ENCODE measurements at regions not wholly inside any gene's neighbourhood (a gene's known extent, or its start where the extent isn't known, plus 50 kb on each side); places are given as distances from the start of the nearest gene placed in this dataset.

DNA sequence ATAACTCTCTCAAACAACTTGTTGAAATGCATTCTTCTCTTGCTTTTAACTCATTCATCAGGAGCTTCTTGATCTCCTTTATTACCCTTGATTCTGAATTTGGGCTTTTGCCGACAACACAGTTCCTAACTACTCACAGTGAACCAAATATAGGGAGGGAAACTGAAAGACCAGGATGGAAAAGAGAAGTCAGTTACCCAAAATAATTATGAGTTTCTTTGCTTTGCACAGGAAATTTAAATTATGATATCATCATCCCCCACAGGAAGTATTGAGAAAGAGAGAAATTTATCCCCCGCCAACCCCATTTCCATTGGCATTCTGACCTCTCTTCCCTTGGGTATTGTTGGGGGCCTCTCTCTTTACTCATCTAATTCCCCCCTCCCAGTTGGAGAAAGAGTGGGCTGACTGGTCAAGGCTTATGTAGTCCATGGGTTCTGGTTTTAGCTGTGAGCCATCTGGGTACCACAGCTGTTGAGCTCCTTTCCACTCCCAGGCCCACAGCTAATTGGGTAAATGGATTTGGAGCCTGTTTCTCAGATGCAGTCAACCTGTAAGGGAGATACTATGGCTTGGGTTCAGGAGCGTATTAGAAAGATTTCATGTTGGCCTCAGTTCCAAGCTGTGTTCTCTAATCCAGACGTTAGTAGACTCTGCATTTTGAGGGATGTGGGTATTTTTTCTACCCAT lies 109.0 kb downstream of the FZD1 start:
- Mint-ChIP-seq H3K27ac (no peak overlapping the region), H3K27me3 (peaks cover 13% of the 10 kb centered on the region), H3K4me1 (peaks cover 5% of the 10 kb centered on the region), H3K9me3 (no peaks in the 10 kb centered on the region), H3K4me3 (no peak overlapping the region), H3K36me3 (ENCODE audit: low read depth) (no peaks in the 10 kb centered on the region)
- POLR2A ChIA-PET: no interaction called here
- ATAC-seq (ENCODE audit: low read depth): no peak
- intact Hi-C loops (cut with micrococcal nuclease): no loop called here
- no peak for TF ChIP-seq CTCF (IDR thresholded peaks at IDR 0.05)
- CTCF ChIA-PET: no interaction called here
- no peak for DNase-seq

DNA sequence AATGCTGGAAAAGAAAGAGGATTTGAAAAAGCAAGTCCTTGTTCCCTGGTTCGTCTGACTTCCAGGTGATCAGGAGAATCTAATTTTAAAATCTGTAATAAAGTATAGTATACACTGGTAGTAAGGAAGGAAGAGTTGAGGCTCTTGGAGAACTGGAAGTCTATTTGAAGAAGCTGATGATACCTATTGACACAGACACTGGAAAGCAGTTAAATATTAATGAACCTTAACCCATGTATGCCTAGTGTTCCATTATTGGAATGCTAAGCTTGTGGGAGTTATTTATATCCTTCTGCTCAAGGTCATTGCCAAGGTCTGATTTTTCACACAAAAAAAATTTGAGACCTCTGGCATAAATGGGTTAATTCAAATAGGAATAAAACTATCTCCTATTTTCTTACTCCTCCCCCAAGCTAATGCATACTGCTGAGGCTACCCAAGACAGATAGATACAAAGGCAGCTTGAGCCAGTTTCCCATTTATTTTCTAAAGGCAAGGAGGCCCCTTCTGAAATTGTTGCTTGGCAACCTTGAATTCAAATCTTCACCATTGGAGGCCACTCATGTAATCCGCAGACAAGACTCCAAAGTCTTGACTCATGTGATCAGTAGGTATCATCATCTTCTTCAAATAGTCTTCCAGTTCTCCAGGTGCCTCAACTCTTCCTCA lies 110.2 kb downstream of the FZD1 start:
- ATAC-seq (ENCODE audit: low read depth) (no peak), DNase-seq (no peak)
- ChIA-PET CTCF (no interaction called here), POLR2A (no interaction called here)
- TF ChIP-seq CTCF (IDR thresholded peaks at IDR 0.05): no peak
- H3K9me3 Mint-ChIP-seq: no peaks in the 10 kb centered on the region
- H3K4me3 Mint-ChIP-seq: no peak overlapping the region
- H3K27me3 Mint-ChIP-seq: peaks cover 11% of the 10 kb centered on the region
- no peaks in the 10 kb centered on the region for H3K36me3 Mint-ChIP-seq (ENCODE audit: low read depth)
- peaks cover 5% of the 10 kb centered on the region for H3K4me1 Mint-ChIP-seq
- H3K27ac Mint-ChIP-seq: no peak overlapping the region
- intact Hi-C loops (cut with micrococcal nuclease): no loop called here

DNA sequence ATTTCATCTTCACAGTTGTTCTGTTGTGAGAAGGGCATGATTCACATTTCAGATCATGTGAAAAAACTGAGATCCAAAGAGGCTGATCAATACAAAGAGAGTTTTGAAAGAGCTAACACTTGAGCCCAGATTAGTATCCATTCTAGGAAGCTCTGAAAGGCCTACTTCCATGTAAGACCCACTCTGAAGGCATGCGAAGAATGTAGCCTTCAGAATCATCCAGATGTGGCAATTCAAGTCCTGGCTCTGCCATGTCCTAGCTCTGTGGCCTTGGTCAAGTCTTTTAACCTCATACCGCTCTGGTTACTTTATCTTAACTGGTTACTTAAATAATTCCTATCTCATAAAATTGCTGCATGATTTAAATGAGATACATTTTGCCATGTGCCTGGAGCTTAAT lies 111.1 kb downstream of the FZD1 start:
- Mint-ChIP-seq H3K27ac (no peak overlapping the region), H3K9me3 (no peaks in the 10 kb centered on the region), H3K4me3 (no peak overlapping the region), H3K4me1 (peaks cover 5% of the 10 kb centered on the region), H3K27me3 (peaks cover 8% of the 10 kb centered on the region), H3K36me3 (ENCODE audit: low read depth) (no peaks in the 10 kb centered on the region)
- POLR2A ChIA-PET: no interaction called here
- TF ChIP-seq CTCF (IDR thresholded peaks at IDR 0.05): no peak
- intact Hi-C loops (cut with micrococcal nuclease): no loop called here
- ATAC-seq (ENCODE audit: low read depth): no peak
- DNase-seq: no peak
- CTCF ChIA-PET: no interaction called here

- H3K27ac Mint-ChIP-seq: no peak overlapping the region
- no peak for ATAC-seq (ENCODE audit: low read depth)
- intact Hi-C loops (cut with micrococcal nuclease): no loop called here
- H3K36me3 Mint-ChIP-seq (ENCODE audit: low read depth): no peaks in the 10 kb centered on the region
- H3K4me3 Mint-ChIP-seq: no peak overlapping the region
- H3K27me3 Mint-ChIP-seq: peaks cover 6% of the 10 kb centered on the region
- ChIA-PET CTCF (no interaction called here), POLR2A (no interaction called here)
- TF ChIP-seq CTCF (IDR thresholded peaks at IDR 0.05): no peak
- H3K9me3 Mint-ChIP-seq: no peaks in the 10 kb centered on the region
- no peak for DNase-seq
- H3K4me1 Mint-ChIP-seq: peaks cover 3% of the 10 kb centered on the region
These were observed 113.9 kb downstream of the FZD1 start for GRCh38 chr7:91378131-91378530.

GRCh38 chr7:91379236-91379635 lies 115.0 kb downstream of the FZD1 start:
- ChIA-PET CTCF (no interaction called here), POLR2A (no interaction called here)
- ATAC-seq (ENCODE audit: low read depth): no peak
- H3K4me1 Mint-ChIP-seq: no peaks in the 10 kb centered on the region
- intact Hi-C loops (cut with micrococcal nuclease): no loop called here
- H3K36me3 Mint-ChIP-seq (ENCODE audit: low read depth): no peaks in the 10 kb centered on the region
- no peak overlapping the region for H3K4me3 Mint-ChIP-seq
- TF ChIP-seq CTCF (IDR thresholded peaks at IDR 0.05): no peak
- no peaks in the 10 kb centered on the region for H3K9me3 Mint-ChIP-seq
- peaks cover 6% of the 10 kb centered on the region for H3K27me3 Mint-ChIP-seq
- H3K27ac Mint-ChIP-seq: no peak overlapping the region
- no peak for DNase-seq
